SH-SY5Y (cell line): ENCODE measurements at regions not wholly inside any gene's neighbourhood (a gene's known extent, or its start where the extent isn't known, plus 50 kb on each side); places are given as distances from the start of the nearest gene placed in this dataset.

Experiments used
- GATA2 ChIP-seq: IDR thresholded peaks from 2 replicates; pipeline ENCODE4 v1.6.1; 2011; ENCODE audit warnings: mild to moderate bottlenecking, low read depth, low read length
- GATA3 ChIP-seq: IDR thresholded peaks from 2 replicates; pipeline ENCODE4 v1.6.1; 2011; ENCODE audit warnings: low read depth, mild to moderate bottlenecking, low read length, moderate library complexity

- TF ChIP-seq GATA3, result no peak
- no peak for TF ChIP-seq GATA2
Measured at GRCh38 chr21:27633631-27634030, 666.7 kb upstream of the ADAMTS5 start.

- no peak for TF ChIP-seq GATA3
- TF ChIP-seq GATA2, result no peak
Measured at GRCh38 chr21:27631471-27631870, 664.6 kb upstream of the ADAMTS5 start.

GRCh38 chr21:27622631-27623030 lies 655.7 kb upstream of the ADAMTS5 start:
- TF ChIP-seq GATA2, result no peak
- TF ChIP-seq GATA3, result no peak

GRCh38 chr21:27614231-27614630 lies 647.3 kb upstream of the ADAMTS5 start:
- TF ChIP-seq GATA2 (no peak), GATA3 (no peak)

- TF ChIP-seq GATA3 (no peak), GATA2 (no peak)
Measured at GRCh38 chr21:27606422-27606821, 639.5 kb upstream of the ADAMTS5 start.

- TF ChIP-seq GATA3 (no peak), GATA2 (no peak)
Measured at GRCh38 chr21:27596196-27596595, 629.3 kb upstream of the ADAMTS5 start.

- no peak for TF ChIP-seq GATA3
- TF ChIP-seq GATA2, result no peak
Measured at GRCh38 chr21:27595716-27596115, 628.8 kb upstream of the ADAMTS5 start.

GRCh38 chr21:27590271-27590670 lies 623.4 kb upstream of the ADAMTS5 start:
- no peak for TF ChIP-seq GATA2
- no peak for TF ChIP-seq GATA3

- no peak for TF ChIP-seq GATA2
Measured at GRCh38 chr21:27589781-27590180, 622.9 kb upstream of the ADAMTS5 start.

GRCh38 chr21:27586986-27587385 lies 620.1 kb upstream of the ADAMTS5 start:
- TF ChIP-seq GATA3, result no peak
- no peak for TF ChIP-seq GATA2

- TF ChIP-seq GATA3 (no peak), GATA2 (no peak)
Measured at GRCh38 chr21:27586326-27586725, 619.4 kb upstream of the ADAMTS5 start.

- TF ChIP-seq GATA3 (no peak), GATA2 (no peak)
Measured at GRCh38 chr21:27584256-27584655, 617.4 kb upstream of the ADAMTS5 start.

GRCh38 chr21:27582948-27583430 lies 616.1 kb upstream of the ADAMTS5 start:
- no peak for TF ChIP-seq GATA2
- no peak for TF ChIP-seq GATA3

- no peak for TF ChIP-seq GATA3
- no peak for TF ChIP-seq GATA2
Measured at GRCh38 chr21:27582246-27582947, 615.5 kb upstream of the ADAMTS5 start.

GRCh38 chr21:27581168-27581567 lies 614.3 kb upstream of the ADAMTS5 start:
- TF ChIP-seq GATA2, result no peak
- TF ChIP-seq GATA3, result no peak

- TF ChIP-seq GATA2 (no peak), GATA3 (no peak)
Measured at GRCh38 chr21:27580276-27580675, 613.4 kb upstream of the ADAMTS5 start.

GRCh38 chr21:27578741-27579265 lies 611.9 kb upstream of the ADAMTS5 start:
- TF ChIP-seq GATA3 (no peak), GATA2 (no peak)
